ENCODE measurements at regions not wholly inside any gene's neighbourhood (a gene's known extent, or its start where the extent isn't known, plus 50 kb on each side); places are given as distances from the start of the nearest gene placed in this dataset.
"Not testable (repeated sequence)": the region's sequence is repeated elsewhere in the genome, so short reads cannot be mapped to it uniquely, and the experiment has no call there.

GRCh38 chr10:26355241-26355640 lies 82.9 kb upstream of the APBB1IP start:
- no peak for DNase-seq (ENCODE audit: low read depth)

GRCh38 chr10:26357203-26357602 lies 80.9 kb upstream of the APBB1IP start:
- no peak for DNase-seq (ENCODE audit: low read depth)

GRCh38 chr10:26358071-26358470 lies 80.1 kb upstream of the APBB1IP start:
- DNase-seq (ENCODE audit: low read depth): no peak

- no peak for DNase-seq (ENCODE audit: low read depth)
Observed at GRCh38 chr10:26359670-26360069, 78.5 kb upstream of the APBB1IP start.

GRCh38 chr10:26361351-26361750 lies 76.8 kb upstream of the APBB1IP start:
- DNase-seq (ENCODE audit: low read depth): no peak

- no peak for DNase-seq (ENCODE audit: low read depth)
Observed at GRCh38 chr10:26361971-26362370, 76.2 kb upstream of the APBB1IP start.

GRCh38 chr10:26365681-26366358 lies 72.3 kb upstream of the APBB1IP start:
- DNase-seq (ENCODE audit: low read depth): no peak

GRCh38 chr10:26367035-26367434 lies 71.1 kb upstream of the APBB1IP start:
- not testable (repeated sequence) for DNase-seq (ENCODE audit: low read depth)

- DNase-seq (ENCODE audit: low read depth): peak; percentile 16
Observed at GRCh38 chr10:26367771-26368170, 70.4 kb upstream of the APBB1IP start.

- DNase-seq (ENCODE audit: low read depth): no peak
Observed at GRCh38 chr10:26368463-26368862, 69.7 kb upstream of the APBB1IP start.

GRCh38 chr10:26372513-26373354 lies 65.4 kb upstream of the APBB1IP start:
- DNase-seq (ENCODE audit: low read depth): no peak

GRCh38 chr10:26374426-26374825 lies 63.7 kb upstream of the APBB1IP start:
- DNase-seq (ENCODE audit: low read depth): no peak

GRCh38 chr10:26377224-26377810 lies 60.8 kb upstream of the APBB1IP start:
- DNase-seq (ENCODE audit: low read depth): not testable (repeated sequence)

GRCh38 chr10:26378861-26379294 lies 59.3 kb upstream of the APBB1IP start:
- DNase-seq (ENCODE audit: low read depth): no peak

- no peak for DNase-seq (ENCODE audit: low read depth)
Observed at GRCh38 chr10:26380815-26381214, 57.3 kb upstream of the APBB1IP start.

- no peak for DNase-seq (ENCODE audit: low read depth)
Observed at GRCh38 chr10:26381986-26382385, 56.2 kb upstream of the APBB1IP start.

- no peak for DNase-seq (ENCODE audit: low read depth)
Observed at GRCh38 chr10:26384600-26384999, 53.5 kb upstream of the APBB1IP start.

GRCh38 chr10:26385443-26385842 lies 52.7 kb upstream of the APBB1IP start:
- no peak for DNase-seq (ENCODE audit: low read depth)

GRCh38 chr10:26386781-26387180 lies 51.4 kb upstream of the APBB1IP start:
- no peak for DNase-seq (ENCODE audit: low read depth)

Measured in iris pigment epithelial cell (primary cell).